Neural cell (in vitro differentiated cells): ENCODE measurements at regions not wholly inside any gene's neighbourhood (a gene's known extent, or its start where the extent isn't known, plus 50 kb on each side); places are given as distances from the start of the nearest gene placed in this dataset.

Experiments
- H2AFZ ChIP-seq: fragments of 200-600, 300-800 bp; sonication (generic), shearing (Covaris generic); 2 replicates; pipeline ENCODE4 v1.6.0; 2014; ENCODE audit warnings: low read depth, mild to moderate bottlenecking, antibody characterized with exemption, low read length, moderate library complexity
- H3F3A ChIP-seq: fragments of 200-600 bp; shearing (Covaris generic); 2 replicates; pipeline ENCODE4 v1.6.1; 2016; ENCODE audit warnings: mild to moderate bottlenecking, moderate library complexity, mixed read lengths, antibody characterized with exemption, low read length; ENCODE audit not compliant: insufficient read depth, poor library complexity, severe bottlenecking
- H3K27ac ChIP-seq: fragments of 200-600, 300-800 bp; sonication (generic), shearing (Covaris generic); 2 replicates; pipeline ENCODE4 v1.5.1; 2014; ENCODE audit warnings: mild to moderate bottlenecking, low read length, moderate library complexity
- H3K27me3 ChIP-seq: fragments of 300-800, 200-600 bp; sonication (generic), shearing (Covaris generic); 2 replicates; pipeline ENCODE4 v1.6.0; 2014; ENCODE audit warnings: mild to moderate bottlenecking, low read depth, low read length, moderate library complexity; ENCODE audit not compliant: insufficient read depth
- H3K36me3 ChIP-seq: fragments of 300-800, 200-600 bp; sonication (generic), shearing (Covaris generic); 2 replicates; pipeline ENCODE4 v1.5.1; 2014; ENCODE audit warnings: mild to moderate bottlenecking, antibody characterized with exemption, low read length, moderate library complexity; ENCODE audit not compliant: insufficient read depth
- H3K4me2 ChIP-seq: fragments of 300-800, 200-600 bp; sonication (generic), shearing (Covaris generic); 2 replicates; pipeline ENCODE4 v1.6.0; 2014; ENCODE audit warnings: mild to moderate bottlenecking, low read length
- H3K4me3 ChIP-seq: fragments of 300-800, 200-600 bp; sonication (generic), shearing (Covaris generic); 2 replicates; pipeline ENCODE4 v1.5.1; 2014; ENCODE audit warnings: mild to moderate bottlenecking, low read length, moderate library complexity
- H3K79me2 ChIP-seq: fragments of 200-600 bp; shearing (Covaris generic); replicated peaks from 2 replicates; pipeline ENCODE4 v1.6.0; 2014; ENCODE audit warnings: mild to moderate bottlenecking, low read length, moderate library complexity; ENCODE audit not compliant: insufficient read depth
- H3K9ac ChIP-seq: fragments of 300-800, 200-600 bp; sonication (generic), shearing (Covaris generic); 2 replicates; pipeline ENCODE4 v1.6.1; 2016; ENCODE audit warnings: mild to moderate bottlenecking, low read length, mixed read lengths
- H3K9me2 ChIP-seq: fragments of 200-600 bp; shearing (Covaris generic); 2 replicates; pipeline ENCODE4 v1.6.1; 2016; ENCODE audit warnings: mild to moderate bottlenecking, low read length, mixed read lengths; ENCODE audit not compliant: insufficient read depth
- H3K9me3 ChIP-seq: fragments of 200-600, 300-800 bp; sonication (generic), shearing (Covaris generic); 2 replicates; pipeline ENCODE4 v1.6.1; 2016; ENCODE audit warnings: mild to moderate bottlenecking, mixed run types, low read length, moderate library complexity, mixed read lengths
- H4K20me1 ChIP-seq: fragments of 200-600 bp; shearing (Covaris generic); 2 replicates; pipeline ENCODE4 v1.6.1; 2016; ENCODE audit warnings: mild to moderate bottlenecking, mixed run types; ENCODE audit not compliant: insufficient read depth
- CTCF ChIP-seq: fragments of 450-650 bp; IDR thresholded peaks from 2 replicates; pipeline ENCODE4 v1.5.1; 2014; ENCODE audit warnings: antibody characterized with exemption, mild to moderate bottlenecking, moderate library complexity; ENCODE audit not compliant: poor library complexity, severe bottlenecking
- EP300 ChIP-seq: fragments of 450-650 bp; conservative IDR thresholded peaks from 2 replicates; pipeline ENCODE4 v1.6.1; 2014; ENCODE audit warnings: antibody characterized with exemption, mild to moderate bottlenecking, moderate library complexity; ENCODE audit not compliant: poor library complexity, severe bottlenecking
- EZH2 ChIP-seq: fragments of 200-600, 300-800 bp; shearing (Covaris generic), sonication (generic); IDR thresholded peaks from 2 replicates; pipeline ENCODE4 v1.6.1; 2014; ENCODE audit warnings: antibody characterized with exemption, low read length, borderline replicate concordance, mild to moderate bottlenecking; ENCODE audit not compliant: insufficient read depth, poor library complexity, severe bottlenecking
- MXI1 ChIP-seq: fragments of 450-650 bp; conservative IDR thresholded peaks from 2 replicates; pipeline ENCODE4 v1.6.1; 2014; ENCODE audit warnings: antibody characterized with exemption, mild to moderate bottlenecking; ENCODE audit not compliant: poor library complexity, severe bottlenecking
- POLR2AphosphoS5 ChIP-seq: IDR thresholded peaks from 2 replicates; pipeline ENCODE4 v1.6.1; 2012
- RAD21 ChIP-seq: fragments of 450-650 bp; conservative IDR thresholded peaks from 2 replicates; pipeline ENCODE4 v1.6.1; 2014; ENCODE audit warnings: antibody characterized with exemption, mild to moderate bottlenecking, moderate library complexity
- REST ChIP-seq: IDR thresholded peaks from 2 replicates; pipeline ENCODE4 v1.6.1; 2012; ENCODE audit warnings: borderline replicate concordance
- SMC3 ChIP-seq: fragments of 450-650 bp; conservative IDR thresholded peaks from 2 replicates; pipeline ENCODE4 v1.6.1; 2014; ENCODE audit warnings: antibody characterized with exemption, mild to moderate bottlenecking, moderate library complexity; ENCODE audit not compliant: poor library complexity
- TAF1 ChIP-seq: IDR thresholded peaks from 2 replicates; pipeline ENCODE4 v1.6.1; 2012; ENCODE audit warnings: low read depth

DNA sequence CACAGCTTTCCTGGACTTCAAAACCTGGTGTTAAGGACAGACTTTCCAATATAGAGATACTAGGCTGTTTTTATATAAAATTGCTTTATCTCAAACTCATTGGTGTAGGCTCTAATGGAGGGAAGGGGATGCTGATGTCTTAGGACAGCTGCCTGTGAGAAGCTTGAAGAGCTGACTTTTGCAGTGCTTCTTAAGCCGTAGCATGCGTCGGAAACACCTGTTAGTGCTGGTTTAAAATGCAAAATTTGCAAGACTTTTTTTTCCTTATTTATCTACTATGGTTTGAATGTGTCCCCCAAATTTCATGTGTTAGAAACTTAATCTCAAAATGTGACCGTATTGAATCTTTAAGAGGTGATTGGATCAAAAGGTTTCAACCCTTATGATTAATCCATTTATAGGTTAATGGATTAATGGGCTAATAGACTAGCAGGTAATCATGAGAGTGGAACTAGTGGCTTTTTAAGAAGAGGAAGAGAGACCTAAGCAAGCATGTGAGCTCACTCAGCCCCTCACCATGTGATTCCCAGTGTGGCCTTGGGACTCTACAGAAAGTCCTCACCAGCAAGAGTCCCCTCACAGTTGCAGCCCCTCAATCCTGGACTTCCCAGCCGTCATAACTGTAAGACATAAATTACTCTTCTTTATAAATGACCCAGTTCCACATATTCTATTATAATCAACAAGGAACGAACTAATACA, 60.9 kb upstream of the FUT8 start:
- H3K9me2 ChIP-seq, result no peaks in the 10 kb centered on the region
- H3K79me2 ChIP-seq, result no peaks in the 10 kb centered on the region
- no peak overlapping the region for H2AFZ ChIP-seq
- TF ChIP-seq TAF1, result no peak
- TF ChIP-seq POLR2AphosphoS5, result no peak
- no peak for TF ChIP-seq SMC3
- TF ChIP-seq CTCF, result no peak
- TF ChIP-seq EZH2, result no peak
- TF ChIP-seq RAD21, result no peak
- TF ChIP-seq EP300, result no peak
- H3K36me3 ChIP-seq, result no peaks in the 10 kb centered on the region
- H4K20me1 ChIP-seq, result no peaks in the 10 kb centered on the region
- no peak overlapping the region for H3K9ac ChIP-seq
- H3F3A ChIP-seq, result no peaks in the 10 kb centered on the region
- H3K4me3 ChIP-seq, result no peak overlapping the region
- H3K27me3 ChIP-seq, result no peaks in the 10 kb centered on the region
- H3K27ac ChIP-seq, result no peak overlapping the region
- H3K4me2 ChIP-seq, result no peak overlapping the region
- no peaks in the 10 kb centered on the region for H3K9me3 ChIP-seq

- no peak overlapping the region for H3K9ac ChIP-seq
- no peak overlapping the region for H3K27ac ChIP-seq
- H2AFZ ChIP-seq, result no peak overlapping the region
Observed at GRCh38 chr14:65352964-65353530, 59.5 kb upstream of the FUT8 start.

More at GRCh38 chr14:65352964-65353530, 59.5 kb upstream of the FUT8 start:
- H3F3A ChIP-seq, result no peaks in the 10 kb centered on the region
- H3K36me3 ChIP-seq, result no peaks in the 10 kb centered on the region
- H3K9me2 ChIP-seq, result no peaks in the 10 kb centered on the region
- no peak overlapping the region for H3K4me2 ChIP-seq
- no peaks in the 10 kb centered on the region for H3K9me3 ChIP-seq
- H3K79me2 ChIP-seq, result no peaks in the 10 kb centered on the region
- no peaks in the 10 kb centered on the region for H4K20me1 ChIP-seq
- no peaks in the 10 kb centered on the region for H3K27me3 ChIP-seq
- TF ChIP-seq POLR2AphosphoS5 (no peak), MXI1 (no peak), SMC3 (no peak), RAD21 (no peak), EZH2 (no peak), TAF1 (no peak), CTCF (no peak), EP300 (no peak), REST (no peak)
- no peak overlapping the region for H3K4me3 ChIP-seq
